EH (cell line): ENCODE measurements at regions not wholly inside any gene's neighbourhood (a gene's known extent, or its start where the extent isn't known, plus 50 kb on each side); places are given as distances from the start of the nearest gene placed in this dataset.

Experiments
- DNase-seq: peaks from one replicate; pipeline ENCODE4 v3.0.0-alpha.2; 2015; ENCODE audit warnings: low read depth

GRCh38 chr4:152269448-152270191, 266.3 kb downstream of the FBXW7 start:
- DNase-seq = no peak

- no peak for DNase-seq
Observed at GRCh38 chr4:152267811-152268210, 268.1 kb downstream of the FBXW7 start.

- DNase-seq = no peak
Observed at GRCh38 chr4:152266831-152267480, 268.9 kb downstream of the FBXW7 start.

GRCh38 chr4:152265149-152265621, 270.7 kb downstream of the FBXW7 start:
- DNase-seq = peak; percentile 91

GRCh38 chr4:152264106-152264505, 271.8 kb downstream of the FBXW7 start:
- no peak for DNase-seq

GRCh38 chr4:152259866-152260265, 276.0 kb downstream of the FBXW7 start:
- peak; percentile 57 for DNase-seq

GRCh38 chr4:152258804-152259708, 276.8 kb downstream of the FBXW7 start:
- DNase-seq = peak; percentile 78

- DNase-seq = no peak
Observed at GRCh38 chr4:152258391-152258790, 277.5 kb downstream of the FBXW7 start.

GRCh38 chr4:152257601-152258066, 278.3 kb downstream of the FBXW7 start:
- peak; percentile 89 for DNase-seq

GRCh38 chr4:152256996-152257395, 278.9 kb downstream of the FBXW7 start:
- DNase-seq = no peak

GRCh38 chr4:152255437-152255836, 280.5 kb downstream of the FBXW7 start:
- peak; percentile 44 for DNase-seq

- DNase-seq = no peak
Observed at GRCh38 chr4:152248347-152248746, 287.5 kb downstream of the FBXW7 start.

- DNase-seq = no peak
Observed at GRCh38 chr4:152247271-152247975, 288.5 kb downstream of the FBXW7 start.

- DNase-seq = no peak
Observed at GRCh38 chr4:152246659-152247058, 289.2 kb downstream of the FBXW7 start.

GRCh38 chr4:152245680-152246079, 290.2 kb downstream of the FBXW7 start:
- DNase-seq = peak; percentile 82

- DNase-seq = no peak
Observed at GRCh38 chr4:152244659-152245058, 291.2 kb downstream of the FBXW7 start.

- peak; percentile 55 for DNase-seq
Observed at GRCh38 chr4:152243896-152244595, 291.8 kb downstream of the FBXW7 start.

- DNase-seq = no peak
Observed at GRCh38 chr4:152243206-152243605, 292.7 kb downstream of the FBXW7 start.

- DNase-seq = no peak
Observed at GRCh38 chr4:152240232-152240631, 295.7 kb downstream of the FBXW7 start.

- DNase-seq = no peak
Observed at GRCh38 chr4:152239216-152239615, 296.7 kb downstream of the FBXW7 start.

- no peak for DNase-seq
Observed at GRCh38 chr4:152236519-152237056, 299.3 kb downstream of the FBXW7 start.
